Liver (tissue), 8 donors: ENCODE measurements at regions not wholly inside any gene's neighbourhood (a gene's known extent, or its start where the extent isn't known, plus 50 kb on each side); places are given as distances from the start of the nearest gene placed in this dataset.

Experiments used
- DNase-seq: peaks from one replicate; pipeline ENCODE4 v3.0.0-alpha.2; 2017; ENCODE audit warnings: low spot score
- H3K27ac ChIP-seq, 2 donors: one replicate each; pipeline ENCODE4 v1.7.0; 2013; ENCODE audit warnings: inconsistent platforms in 2 of 2, low read length in 2 of 2, control low read depth in 1 of 2, low read depth in 1 of 2, mild to moderate bottlenecking in 1 of 2
- H3K27me3 ChIP-seq, 4 donors: one replicate each; pipeline versions ENCODE4 v1.6.1 to v1.7.0; 2013; ENCODE audit warnings: low read length in 3 of 4, inconsistent platforms in 1 of 4, mild to moderate bottlenecking in 1 of 4, moderate library complexity in 1 of 4; ENCODE audit not compliant: control insufficient read depth in 4 of 4, insufficient read depth in 4 of 4
- H3K36me3 ChIP-seq, 4 donors: one replicate each; pipeline versions ENCODE4 v1.6.1 to v1.7.0; 2013; ENCODE audit warnings: low read length in 3 of 4, mild to moderate bottlenecking in 3 of 4, low read depth in 1 of 4, moderate library complexity in 1 of 4; ENCODE audit not compliant: control insufficient read depth in 4 of 4, insufficient read depth in 3 of 4
- H3K4me1 ChIP-seq, 4 donors: one replicate each; pipeline versions ENCODE4 v1.6.1 to v1.7.0; 2013; ENCODE audit warnings: low read length in 3 of 4, mild to moderate bottlenecking in 3 of 4, moderate library complexity in 1 of 4; ENCODE audit not compliant: control insufficient read depth in 4 of 4, insufficient read depth in 4 of 4
- H3K4me3 ChIP-seq, 3 donors: one replicate each; pipeline versions ENCODE4 v1.6.1 to v1.7.0; 2013; ENCODE audit warnings: low read length in 3 of 3, control low read depth in 1 of 3, low read depth in 1 of 3, mild to moderate bottlenecking in 1 of 3
- H3K9ac ChIP-seq, 2 donors: one replicate each; pipeline ENCODE4 v1.7.0; 2013; ENCODE audit warnings: low read length in 2 of 2, mild to moderate bottlenecking in 2 of 2, moderate library complexity in 2 of 2, control low read depth in 1 of 2, low read depth in 1 of 2
- H3K9me3 ChIP-seq, 4 donors: one replicate each; pipeline versions ENCODE4 v1.6.1 to v1.7.0; 2013; ENCODE audit warnings: low read length in 3 of 4; ENCODE audit not compliant: control insufficient read depth in 4 of 4
- ATF3 ChIP-seq: IDR thresholded peaks from 2 replicates; pipeline ENCODE4 v1.6.1; 2016; ENCODE audit warnings: antibody characterized with exemption
- EGR1 ChIP-seq, 2 donors: IDR thresholded peaks; 2 replicates each; pipeline ENCODE4 v1.6.1; 2016 to 2018; ENCODE audit warnings: antibody characterized with exemption in 2 of 2, low read depth in 2 of 2
- FOXA1 ChIP-seq: IDR thresholded peaks from 2 replicates; pipeline ENCODE4 v1.6.1; 2016; ENCODE audit warnings: antibody characterized with exemption
- FOXA2 ChIP-seq: IDR thresholded peaks from 2 replicates; pipeline ENCODE4 v1.6.1; 2016; ENCODE audit warnings: antibody characterized with exemption
- GABPA ChIP-seq, 2 donors: IDR thresholded peaks in 1 of 2; conservative IDR thresholded peaks in 1 of 2; 2 replicates each; pipeline ENCODE4 v1.6.1; 2016; ENCODE audit warnings: antibody characterized with exemption in 2 of 2, mild to moderate bottlenecking in 1 of 2, moderate library complexity in 1 of 2
- HNF4A ChIP-seq, 2 donors: conservative IDR thresholded peaks; 2 replicates each; pipeline ENCODE4 v1.6.1; 2016; ENCODE audit warnings: antibody characterized with exemption in 2 of 2, mild to moderate bottlenecking in 2 of 2
- HNF4G ChIP-seq: IDR thresholded peaks from 2 replicates; pipeline ENCODE4 v1.6.1; 2016; ENCODE audit warnings: antibody characterized with exemption
- JUND ChIP-seq, 2 donors: IDR thresholded peaks; 2 replicates each; pipeline ENCODE4 v1.6.1; 2016; ENCODE audit warnings: antibody characterized with exemption in 2 of 2
- MAX ChIP-seq: IDR thresholded peaks from 2 replicates; pipeline ENCODE4 v1.6.1; 2016; ENCODE audit warnings: antibody characterized with exemption
- NR2F2 ChIP-seq: IDR thresholded peaks from 2 replicates; pipeline ENCODE4 v1.6.1; 2016; ENCODE audit warnings: antibody characterized with exemption
- RAD21 ChIP-seq, 2 donors: IDR thresholded peaks; 2 replicates each; pipeline ENCODE4 v1.6.1; 2016; ENCODE audit warnings: antibody characterized with exemption in 2 of 2, mild to moderate bottlenecking in 2 of 2
- REST ChIP-seq: IDR thresholded peaks from 2 replicates; pipeline ENCODE4 v1.6.1; 2016; ENCODE audit warnings: antibody characterized with exemption, mild to moderate bottlenecking
- RXRA ChIP-seq, 2 donors: IDR thresholded peaks; 2 replicates each; pipeline ENCODE4 v1.6.1; 2017 to 2018; ENCODE audit warnings: antibody characterized with exemption in 2 of 2, mild to moderate bottlenecking in 1 of 2
- SP1 ChIP-seq: IDR thresholded peaks from 2 replicates; pipeline ENCODE4 v1.6.1; 2018; ENCODE audit warnings: antibody characterized with exemption, mild to moderate bottlenecking
- TAF1 ChIP-seq: conservative IDR thresholded peaks from 2 replicates; pipeline ENCODE4 v1.6.1; 2016; ENCODE audit warnings: antibody characterized with exemption, mild to moderate bottlenecking
- YY1 ChIP-seq: IDR thresholded peaks from 2 replicates; pipeline ENCODE4 v1.6.1; 2016; ENCODE audit warnings: antibody characterized with exemption, mild to moderate bottlenecking
- ZBTB33 ChIP-seq: IDR thresholded peaks from 2 replicates; pipeline ENCODE4 v1.6.1; 2016; ENCODE audit warnings: antibody characterized with exemption
- WGBS: extraction: QIAGEN DNeasy Blood & Tissue Kit; methylation state at CpG from one replicate; pipeline ENCODE4 v1.1.7; 2013; 5-methylcytosine and 5-hydroxymethylcytosine counted together
- TF ChIP-seq, protein P1 (sequence below): fragments of 150-350 bp; IDR thresholded peaks from 2 replicates; pipeline ENCODE4 v1.5.1; 2017; ENCODE audit warnings: improper control_type of control experiment, low read depth, low read length; ENCODE audit not compliant: missing input control
- donor health status: healthy.
- donor health status: healthy.
- donor health status: healthy.
- donor health status: healthy.
- donor health status: healthy.

- Histone ChIP-seq H3K27me3 (no peaks in the 10 kb centered on the region), H3K9me3 (no peaks in the 10 kb centered on the region), H3K9ac (no peak overlapping the region), H3K4me3 (no peak overlapping the region), H3K36me3 (no peaks in the 10 kb centered on the region), H3K27ac (no peak overlapping the region), H3K4me1 (peaks cover 3 to 13% (median 7%) of the 10 kb centered on the region in 4 donors)
- WGBS = 95% methylated on average over 5 of the region's 5 CpGs
- DNase-seq = no peak
- TF ChIP-seq EGR1 (IDR thresholded peaks at IDR 0.05; ENCODE audit: low read depth in 2 of 2) = no peak
- no peak for TF ChIP-seq ZBTB33
- TF ChIP-seq MAX = no peak
- no peak for TF ChIP-seq YY1
- TF ChIP-seq NR2F2 = no peak
- no peak for TF ChIP-seq RAD21 (IDR thresholded peaks at IDR 0.05)
These were observed 114.8 kb upstream of the IGSF21 start for GRCh38 chr1:17992800-17993199.

- TF ChIP-seq FOXA1 = peak; percentile 79
- TF ChIP-seq RXRA (IDR thresholded peaks at IDR 0.05) = peak; percentile 90 to 95
- peak; percentile 63 for TF ChIP-seq YY1
- peak; percentile 30 for TF ChIP-seq ZBTB33
- TF ChIP-seq HNF4A (conservative IDR thresholded peaks at IDR 0.05) = peak; percentile 90 to 96
- no peak for TF ChIP-seq HNF4G
- TF ChIP-seq EGR1 (IDR thresholded peaks at IDR 0.05; ENCODE audit: low read depth in 2 of 2) = no peak
- peak; percentile 69 for TF ChIP-seq REST
- peak; percentile 40 to 42 for TF ChIP-seq RAD21 (IDR thresholded peaks at IDR 0.05)
- TF ChIP-seq SP1 = peak; percentile 79
- TF ChIP-seq JUND (IDR thresholded peaks at IDR 0.05) = peak in 1 of 2 donors; percentile 88
- peak; percentile 93 for TF ChIP-seq MAX
- TF ChIP-seq TAF1 = no peak
- peak; percentile 52 for TF ChIP-seq FOXA2
- TF ChIP-seq, protein P1, sequence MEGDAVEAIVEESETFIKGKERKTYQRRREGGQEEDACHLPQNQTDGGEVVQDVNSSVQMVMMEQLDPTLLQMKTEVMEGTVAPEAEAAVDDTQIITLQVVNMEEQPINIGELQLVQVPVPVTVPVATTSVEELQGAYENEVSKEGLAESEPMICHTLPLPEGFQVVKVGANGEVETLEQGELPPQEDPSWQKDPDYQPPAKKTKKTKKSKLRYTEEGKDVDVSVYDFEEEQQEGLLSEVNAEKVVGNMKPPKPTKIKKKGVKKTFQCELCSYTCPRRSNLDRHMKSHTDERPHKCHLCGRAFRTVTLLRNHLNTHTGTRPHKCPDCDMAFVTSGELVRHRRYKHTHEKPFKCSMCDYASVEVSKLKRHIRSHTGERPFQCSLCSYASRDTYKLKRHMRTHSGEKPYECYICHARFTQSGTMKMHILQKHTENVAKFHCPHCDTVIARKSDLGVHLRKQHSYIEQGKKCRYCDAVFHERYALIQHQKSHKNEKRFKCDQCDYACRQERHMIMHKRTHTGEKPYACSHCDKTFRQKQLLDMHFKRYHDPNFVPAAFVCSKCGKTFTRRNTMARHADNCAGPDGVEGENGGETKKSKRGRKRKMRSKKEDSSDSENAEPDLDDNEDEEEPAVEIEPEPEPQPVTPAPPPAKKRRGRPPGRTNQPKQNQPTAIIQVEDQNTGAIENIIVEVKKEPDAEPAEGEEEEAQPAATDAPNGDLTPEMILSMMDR = no peak
- TF ChIP-seq NR2F2 = peak; percentile 58
- TF ChIP-seq GABPA (IDR thresholded peaks at IDR 0.05 in 1 of 2, conservative IDR thresholded peaks at IDR 0.05 in 1 of 2) = peak in 1 of 2 donors; percentile 48
- peak; percentile 97 for TF ChIP-seq ATF3
- Histone ChIP-seq H3K9me3 (no peaks in the 10 kb centered on the region), H3K4me1 (peaks cover 3 to 13% (median 7%) of the 10 kb centered on the region in 4 donors), H3K27me3 (no peaks in the 10 kb centered on the region), H3K9ac (no peak overlapping the region), H3K27ac (peak overlapping the region in 1 of 2 donors; percentile 31), H3K4me3 (no peak overlapping the region), H3K36me3 (no peaks in the 10 kb centered on the region)
- WGBS = 43% methylated on average over 5 of the region's 5 CpGs
- no peak for DNase-seq
These were observed 113.6 kb upstream of the IGSF21 start for GRCh38 chr1:17994046-17994445.
